OCI-LY1 (cell line): ENCODE measurements at regions not wholly inside any gene's neighbourhood (a gene's known extent, or its start where the extent isn't known, plus 50 kb on each side); places are given as distances from the start of the nearest gene placed in this dataset.

Experiments used
- H2AFZ ChIP-seq: fragments of 200-600 bp; sonication (generic), shearing (Covaris generic); 2 replicates; pipeline ENCODE4 v1.6.0; 2014; ENCODE audit warnings: antibody characterized with exemption, mild to moderate bottlenecking, low read length
- H3F3A ChIP-seq: fragments of 200-600 bp; sonication (generic), shearing (Covaris generic); 2 replicates; pipeline ENCODE4 v1.6.0; 2014; ENCODE audit warnings: mild to moderate bottlenecking, antibody characterized with exemption, low read length, moderate library complexity; ENCODE audit not compliant: insufficient read depth
- H3K27ac ChIP-seq: fragments of 200-600 bp; sonication (generic); 2 replicates; pipeline ENCODE4 v1.5.1; 2014; ENCODE audit warnings: low read length, mixed run types, mild to moderate bottlenecking, low read depth; ENCODE audit not compliant: poor library complexity, severe bottlenecking
- H3K27me3 ChIP-seq: fragments of 200-600 bp; sonication (generic); 2 replicates; pipeline ENCODE4 v1.6.0; 2014; ENCODE audit warnings: antibody characterized with exemption, mild to moderate bottlenecking, low read length, moderate library complexity; ENCODE audit not compliant: insufficient read depth
- H3K36me3 ChIP-seq: fragments of 200-600 bp; sonication (generic); 2 replicates; pipeline ENCODE4 v1.6.1; 2014; ENCODE audit warnings: mild to moderate bottlenecking, antibody characterized with exemption, low read length, moderate library complexity, mixed read lengths; ENCODE audit not compliant: insufficient read depth
- H3K4me1 ChIP-seq: fragments of 200-600 bp; sonication (generic); 2 replicates; pipeline ENCODE4 v1.5.1; 2014; ENCODE audit warnings: mild to moderate bottlenecking, low read length, moderate library complexity; ENCODE audit not compliant: insufficient read depth, severe bottlenecking
- H3K4me2 ChIP-seq: fragments of 200-600 bp; sonication (generic), shearing (Covaris generic); 2 replicates; pipeline ENCODE4 v1.6.1; 2014; ENCODE audit warnings: low read length
- H3K4me3 ChIP-seq: fragments of 200-600 bp; sonication (generic); 2 replicates; pipeline ENCODE4 v1.5.1; 2014; ENCODE audit warnings: low read length, low read depth, mild to moderate bottlenecking, mixed read lengths; ENCODE audit not compliant: poor library complexity, severe bottlenecking
- H3K79me2 ChIP-seq: fragments of 200-600 bp; shearing (Covaris generic); 2 replicates; pipeline ENCODE4 v1.6.1; 2016; ENCODE audit warnings: mixed run types, low read length, mixed read lengths; ENCODE audit not compliant: insufficient read depth
- H3K9ac ChIP-seq: fragments of 200-600 bp; sonication (generic), shearing (Covaris generic); 2 replicates; pipeline ENCODE4 v1.6.1; 2014; ENCODE audit warnings: mild to moderate bottlenecking, low read length, mixed read lengths
- H3K9me2 ChIP-seq: fragments of 200-600 bp; sonication (generic), shearing (Covaris generic); 2 replicates; pipeline ENCODE4 v1.6.1; 2014; ENCODE audit warnings: low read depth, mild to moderate bottlenecking, low read length, mixed read lengths
- H3K9me3 ChIP-seq: fragments of 200-600 bp; shearing (Covaris generic); 2 replicates; pipeline ENCODE4 v1.6.1; 2014; ENCODE audit warnings: low read length, mixed read lengths
- H4K20me1 ChIP-seq: fragments of 200-600 bp; sonication (generic), shearing (Covaris generic); 2 replicates; pipeline ENCODE4 v1.6.0; 2016; ENCODE audit warnings: mild to moderate bottlenecking, low read length; ENCODE audit not compliant: insufficient read depth
- CTCF ChIP-seq: fragments of 200-600 bp; sonication (generic), shearing (Covaris generic); IDR thresholded peaks from 2 replicates; pipeline ENCODE4 v1.5.1; 2017; ENCODE audit warnings: mild to moderate bottlenecking, antibody characterized with exemption, low read length, moderate library complexity, mixed read lengths
- EZH2 ChIP-seq: fragments of 200-600 bp; sonication (generic), shearing (Covaris generic); IDR thresholded peaks from 2 replicates; pipeline ENCODE4 v1.8.0; 2017; ENCODE audit warnings: borderline replicate concordance, mixed run types, mild to moderate bottlenecking, antibody characterized with exemption, low read length, moderate library complexity, mixed read lengths

- no peaks in the 10 kb centered on the region for H3K27me3 ChIP-seq
- no peak overlapping the region for H2AFZ ChIP-seq
- no peak overlapping the region for H3K9ac ChIP-seq
- H3K9me3 ChIP-seq: no peaks in the 10 kb centered on the region
- H3K79me2 ChIP-seq: no peaks in the 10 kb centered on the region
- no peaks in the 10 kb centered on the region for H3F3A ChIP-seq
- H3K4me2 ChIP-seq: no peak overlapping the region
- H3K27ac ChIP-seq: no peak overlapping the region
- no peak overlapping the region for H3K4me3 ChIP-seq
- H3K9me2 ChIP-seq: no peaks in the 10 kb centered on the region
- no peaks in the 10 kb centered on the region for H3K4me1 ChIP-seq
- H3K36me3 ChIP-seq: no peaks in the 10 kb centered on the region
- no peaks in the 10 kb centered on the region for H4K20me1 ChIP-seq
- TF ChIP-seq EZH2 (no peak), CTCF (no peak)
Observed at GRCh38 chr10:29895456-29895855, 163.9 kb downstream of the JCAD start.

- Histone ChIP-seq H2AFZ (no peak overlapping the region), H3K27ac (no peak overlapping the region), H3K4me2 (no peak overlapping the region), H4K20me1 (no peaks in the 10 kb centered on the region), H3K4me1 (no peaks in the 10 kb centered on the region), H3K79me2 (no peaks in the 10 kb centered on the region), H3F3A (no peaks in the 10 kb centered on the region), H3K36me3 (no peaks in the 10 kb centered on the region), H3K9ac (no peak overlapping the region), H3K9me2 (no peaks in the 10 kb centered on the region), H3K4me3 (no peak overlapping the region), H3K9me3 (no peaks in the 10 kb centered on the region), H3K27me3 (no peaks in the 10 kb centered on the region)
- no peak for TF ChIP-seq CTCF
- TF ChIP-seq EZH2: no peak
Observed at GRCh38 chr10:29888321-29888720, 171.1 kb downstream of the JCAD start.

GRCh38 chr10:29886299-29886698 is 173.1 kb downstream of the JCAD start:
- Histone ChIP-seq H2AFZ (no peak overlapping the region), H3K4me3 (no peak overlapping the region), H3K36me3 (no peaks in the 10 kb centered on the region), H3K27ac (no peak overlapping the region), H3F3A (no peaks in the 10 kb centered on the region), H3K4me2 (no peak overlapping the region), H4K20me1 (no peaks in the 10 kb centered on the region), H3K9me2 (no peaks in the 10 kb centered on the region), H3K9ac (no peak overlapping the region), H3K27me3 (no peaks in the 10 kb centered on the region), H3K9me3 (no peaks in the 10 kb centered on the region), H3K4me1 (no peaks in the 10 kb centered on the region), H3K79me2 (no peaks in the 10 kb centered on the region)
- TF ChIP-seq EZH2 (no peak), CTCF (no peak)
